ENCODE measurements at regions not wholly inside any gene's neighbourhood (a gene's known extent, or its start where the extent isn't known, plus 50 kb on each side); places are given as distances from the start of the nearest gene placed in this dataset.

DNA sequence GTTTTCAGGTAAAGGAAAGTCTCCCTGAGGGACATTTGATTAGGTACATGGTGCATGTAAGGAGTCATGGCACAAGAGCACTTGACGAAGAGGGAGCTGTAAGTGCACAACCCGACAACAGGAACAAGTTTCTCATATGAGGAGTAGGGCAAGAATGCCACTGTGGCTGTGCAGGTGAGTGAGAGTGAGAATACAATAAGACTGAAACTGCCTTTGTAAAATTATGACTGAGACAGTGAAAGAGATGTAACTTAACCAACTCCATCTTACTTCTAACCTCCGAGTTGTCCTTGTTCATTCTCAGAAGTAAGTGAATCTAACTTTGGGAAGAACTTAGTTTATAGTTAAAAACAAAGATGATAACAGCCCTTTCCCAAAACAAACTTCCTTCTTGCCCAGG lies 1025.8 kb upstream of the CNTNAP5 start:
- H3K27me3 Mint-ChIP-seq: no peaks in the 10 kb centered on the region
- DNase-seq (ENCODE audit: low spot score, unreplicated experiment): no peak
- H3K9me3 Mint-ChIP-seq (ENCODE audit: low read depth): no peaks in the 10 kb centered on the region
- H3K4me1 Mint-ChIP-seq (ENCODE audit: low read depth): peaks cover 7% of the 10 kb centered on the region
- H3K36me3 Mint-ChIP-seq (ENCODE audit: insufficient read depth): no peaks in the 10 kb centered on the region
- no peak for TF ChIP-seq CTCF (IDR thresholded peaks at IDR 0.05; ENCODE audit: unreplicated experiment)
- H3K4me3 Mint-ChIP-seq (ENCODE audit: low read depth): no peak overlapping the region
- H3K27ac Mint-ChIP-seq: no peak overlapping the region

GRCh38 chr2:122999821-123000220 lies 1025.3 kb upstream of the CNTNAP5 start:
- Mint-ChIP-seq H3K4me3 (ENCODE audit: low read depth) (no peak overlapping the region), H3K9me3 (ENCODE audit: low read depth) (no peaks in the 10 kb centered on the region), H3K4me1 (ENCODE audit: low read depth) (peaks cover 7% of the 10 kb centered on the region), H3K27ac (peak overlapping the region; percentile 65), H3K27me3 (no peaks in the 10 kb centered on the region), H3K36me3 (ENCODE audit: insufficient read depth) (no peaks in the 10 kb centered on the region)
- no peak for TF ChIP-seq CTCF (IDR thresholded peaks at IDR 0.05; ENCODE audit: unreplicated experiment)
- DNase-seq (ENCODE audit: low spot score, unreplicated experiment): no peak

GRCh38 chr2:123002660-123003248 lies 1022.3 kb upstream of the CNTNAP5 start:
- Mint-ChIP-seq H3K9me3 (ENCODE audit: low read depth) (peaks cover 10% of the 10 kb centered on the region), H3K4me3 (ENCODE audit: low read depth) (no peak overlapping the region), H3K27me3 (no peaks in the 10 kb centered on the region), H3K27ac (no peak overlapping the region), H3K36me3 (ENCODE audit: insufficient read depth) (no peaks in the 10 kb centered on the region), H3K4me1 (ENCODE audit: low read depth) (peaks cover 7% of the 10 kb centered on the region)
- no peak for TF ChIP-seq CTCF (IDR thresholded peaks at IDR 0.05; ENCODE audit: unreplicated experiment)
- DNase-seq (ENCODE audit: low spot score, unreplicated experiment): no peak

DNA sequence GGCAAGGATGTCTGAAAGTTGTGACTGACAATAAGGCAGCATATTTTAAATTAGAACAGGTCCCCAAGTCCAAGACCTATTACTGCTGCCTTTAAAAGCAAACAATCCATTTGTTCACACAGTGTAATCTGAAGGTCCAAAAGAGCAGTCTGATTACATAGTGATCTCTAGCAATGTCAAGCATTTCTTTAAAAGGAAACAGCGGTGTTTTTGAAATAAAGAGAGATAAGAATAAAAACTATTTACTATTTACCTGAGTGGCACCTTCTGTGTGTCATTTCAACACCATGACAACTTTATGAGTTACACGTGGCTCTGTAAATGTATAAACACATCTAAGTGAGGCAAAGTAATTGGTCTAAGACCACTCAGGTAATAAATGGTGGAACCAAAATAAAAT lies 1009.9 kb upstream of the CNTNAP5 start:
- TF ChIP-seq CTCF (IDR thresholded peaks at IDR 0.05; ENCODE audit: unreplicated experiment): no peak
- no peak overlapping the region for H3K27ac Mint-ChIP-seq
- DNase-seq (ENCODE audit: low spot score, unreplicated experiment): no peak
- H3K4me3 Mint-ChIP-seq (ENCODE audit: low read depth): no peak overlapping the region
- H3K4me1 Mint-ChIP-seq (ENCODE audit: low read depth): peaks cover 11% of the 10 kb centered on the region
- H3K9me3 Mint-ChIP-seq (ENCODE audit: low read depth): peaks cover 4% of the 10 kb centered on the region
- H3K36me3 Mint-ChIP-seq (ENCODE audit: insufficient read depth): no peaks in the 10 kb centered on the region
- H3K27me3 Mint-ChIP-seq: no peaks in the 10 kb centered on the region

GRCh38 chr2:123035541-123035940 lies 989.5 kb upstream of the CNTNAP5 start:
- Mint-ChIP-seq H3K9me3 (ENCODE audit: low read depth) (peaks cover 14% of the 10 kb centered on the region), H3K27ac (no peak overlapping the region), H3K27me3 (no peaks in the 10 kb centered on the region), H3K4me3 (ENCODE audit: low read depth) (no peak overlapping the region), H3K36me3 (ENCODE audit: insufficient read depth) (no peaks in the 10 kb centered on the region), H3K4me1 (ENCODE audit: low read depth) (no peaks in the 10 kb centered on the region)
- DNase-seq (ENCODE audit: low spot score, unreplicated experiment): no peak
- no peak for TF ChIP-seq CTCF (IDR thresholded peaks at IDR 0.05; ENCODE audit: unreplicated experiment)
